IgD-negative memory B cell (primary cell): ENCODE measurements at regions not wholly inside any gene's neighbourhood (a gene's known extent, or its start where the extent isn't known, plus 50 kb on each side); places are given as distances from the start of the nearest gene placed in this dataset.

Experiments
- H3K27ac Mint-ChIP-seq, 3 donors: one replicate each; pipeline ENCODE4 v1.8.0; 2020 to 2022; ENCODE audit warnings: mild to moderate bottlenecking in 3 of 3, mixed read lengths in 3 of 3, moderate library complexity in 1 of 3
- H3K27me3 Mint-ChIP-seq: one replicate; pipeline ENCODE4 v1.8.0; 2021; ENCODE audit warnings: mixed read lengths
- H3K36me3 Mint-ChIP-seq: one replicate; pipeline ENCODE4 v1.8.0; 2020; ENCODE audit warnings: mild to moderate bottlenecking, mixed read lengths
- H3K4me1 Mint-ChIP-seq, 3 donors: one replicate each; pipeline ENCODE4 v1.8.0; 2020 to 2022; ENCODE audit warnings: mixed read lengths in 3 of 3, mild to moderate bottlenecking in 1 of 3
- H3K4me3 Mint-ChIP-seq, 4 donors: one replicate each; pipeline ENCODE4 v1.8.0; 2020 to 2022; ENCODE audit warnings: mild to moderate bottlenecking in 4 of 4, mixed read lengths in 4 of 4, moderate library complexity in 3 of 4
- H3K9me3 Mint-ChIP-seq, 3 donors: one replicate each; pipeline ENCODE4 v1.8.0; 2020 to 2021; ENCODE audit warnings: mixed read lengths in 3 of 3, mild to moderate bottlenecking in 1 of 3

DNA sequence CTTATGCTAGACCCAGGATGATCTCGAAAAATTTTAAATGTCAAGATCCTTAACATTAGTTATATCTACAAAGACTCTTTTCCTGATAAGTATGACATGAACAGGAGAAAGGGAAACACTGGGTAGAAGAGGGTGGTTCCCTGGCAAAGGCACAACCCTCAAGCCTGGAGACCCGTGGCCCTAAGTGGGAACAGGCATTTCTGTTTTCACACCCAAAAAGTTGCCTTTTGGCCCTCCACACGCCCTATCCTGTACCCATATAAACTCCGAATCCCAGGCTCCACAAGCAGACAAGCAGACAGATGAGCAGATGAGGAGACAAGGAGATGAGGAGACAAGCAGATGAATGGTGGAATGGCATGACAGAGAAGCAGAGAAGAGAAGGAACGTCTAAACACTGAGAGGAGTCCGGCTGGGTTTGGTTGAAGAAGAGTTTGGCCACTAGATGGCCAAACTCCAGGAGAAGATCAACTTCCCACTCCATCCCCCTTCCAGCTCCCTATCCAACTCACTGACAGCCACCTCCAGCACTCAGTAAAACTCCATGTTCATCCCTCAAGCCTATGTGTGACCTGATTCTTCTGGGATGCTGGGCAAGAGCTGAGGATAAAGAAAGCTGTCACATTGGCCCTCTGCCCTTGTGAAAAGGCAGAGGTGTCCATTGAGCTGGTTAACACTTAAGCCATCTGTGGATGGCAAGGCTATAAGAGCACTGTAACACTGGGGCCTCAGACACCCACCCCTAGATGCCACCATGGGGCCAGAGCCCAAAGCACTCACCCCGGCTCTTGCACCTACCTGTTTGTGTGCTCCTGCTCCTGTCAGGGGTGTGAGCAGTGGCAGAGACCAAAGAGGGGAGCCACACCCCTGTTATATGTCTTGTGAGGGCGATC lies 139.6 kb upstream of the FAM20A start:
- Mint-ChIP-seq H3K4me3 (no peak overlapping the region), H3K27me3 (peaks cover 14% of the 10 kb centered on the region), H3K9me3 (peaks cover 2 to 11% (median 2%) of the 10 kb centered on the region in 3 donors)

DNA sequence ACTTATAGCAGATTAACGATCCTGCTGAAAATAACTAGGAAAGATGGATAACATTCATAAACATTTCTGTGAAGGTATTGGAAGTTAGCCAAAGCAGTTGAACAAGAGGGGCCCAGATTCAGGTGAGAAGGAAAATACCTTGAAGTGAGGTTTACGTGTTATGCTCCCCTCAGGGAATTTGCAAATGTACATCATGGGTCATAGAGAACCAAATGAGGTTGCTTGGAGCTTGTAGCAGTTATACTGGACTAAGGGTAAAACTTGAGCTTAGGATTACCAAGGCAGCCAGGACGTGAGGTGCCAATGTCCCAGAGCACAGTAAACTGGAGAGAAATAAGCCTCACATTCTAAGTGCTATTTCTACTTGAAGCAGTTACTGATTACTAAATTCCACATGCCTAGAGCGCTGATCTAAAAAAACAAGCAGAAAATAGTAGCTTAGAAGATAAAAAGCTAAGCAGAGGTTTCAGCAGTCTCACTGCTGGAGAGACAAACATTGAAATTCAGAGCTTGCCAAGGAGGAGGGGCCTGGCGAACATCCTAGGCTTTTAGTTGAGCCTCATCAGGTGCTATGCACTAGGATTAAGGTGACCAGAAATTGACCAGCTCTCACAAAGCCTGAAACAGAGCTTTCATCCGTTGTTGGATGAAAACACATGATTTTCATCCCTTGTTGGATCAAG lies 136.7 kb upstream of the FAM20A start:
- H3K4me1 Mint-ChIP-seq, result no peaks in the 10 kb centered on the region
- peaks cover 0 to 6% (median 4%) of the 10 kb centered on the region in 3 donors for H3K9me3 Mint-ChIP-seq
- no peaks in the 10 kb centered on the region for H3K36me3 Mint-ChIP-seq
- no peak overlapping the region for H3K27ac Mint-ChIP-seq
- H3K27me3 Mint-ChIP-seq, result peaks cover 9% of the 10 kb centered on the region
- H3K4me3 Mint-ChIP-seq, result no peak overlapping the region

More for the DNA sequence above, 139.6 kb upstream of the FAM20A start:
- H3K27ac Mint-ChIP-seq, result no peak overlapping the region
- no peaks in the 10 kb centered on the region for H3K36me3 Mint-ChIP-seq
- H3K4me1 Mint-ChIP-seq, result no peaks in the 10 kb centered on the region

DNA sequence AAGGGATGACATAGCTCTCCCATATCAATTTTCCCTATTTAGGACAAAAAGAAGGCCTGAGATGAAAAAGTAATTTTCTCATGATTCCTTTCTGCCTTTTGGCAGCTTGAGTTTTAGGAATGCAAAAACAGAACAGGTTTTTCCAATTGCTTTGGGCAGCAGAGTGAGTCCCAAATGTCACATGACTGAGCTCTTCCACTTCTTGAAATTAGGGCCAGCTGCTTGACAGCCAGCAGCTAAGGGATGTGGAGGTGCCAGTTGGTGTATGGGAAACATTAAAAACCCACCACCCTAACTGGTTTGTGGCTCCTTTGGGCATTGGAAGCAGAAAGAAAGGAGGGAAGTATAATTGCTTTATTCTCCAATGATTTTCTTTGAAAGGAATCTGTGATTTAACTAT lies 133.8 kb upstream of the FAM20A start:
- Mint-ChIP-seq H3K9me3 (peaks cover 0 to 7% (median 3%) of the 10 kb centered on the region in 3 donors), H3K4me1 (no peaks in the 10 kb centered on the region), H3K27ac (no peak overlapping the region), H3K27me3 (peaks cover 7% of the 10 kb centered on the region), H3K36me3 (no peaks in the 10 kb centered on the region), H3K4me3 (no peak overlapping the region)

DNA sequence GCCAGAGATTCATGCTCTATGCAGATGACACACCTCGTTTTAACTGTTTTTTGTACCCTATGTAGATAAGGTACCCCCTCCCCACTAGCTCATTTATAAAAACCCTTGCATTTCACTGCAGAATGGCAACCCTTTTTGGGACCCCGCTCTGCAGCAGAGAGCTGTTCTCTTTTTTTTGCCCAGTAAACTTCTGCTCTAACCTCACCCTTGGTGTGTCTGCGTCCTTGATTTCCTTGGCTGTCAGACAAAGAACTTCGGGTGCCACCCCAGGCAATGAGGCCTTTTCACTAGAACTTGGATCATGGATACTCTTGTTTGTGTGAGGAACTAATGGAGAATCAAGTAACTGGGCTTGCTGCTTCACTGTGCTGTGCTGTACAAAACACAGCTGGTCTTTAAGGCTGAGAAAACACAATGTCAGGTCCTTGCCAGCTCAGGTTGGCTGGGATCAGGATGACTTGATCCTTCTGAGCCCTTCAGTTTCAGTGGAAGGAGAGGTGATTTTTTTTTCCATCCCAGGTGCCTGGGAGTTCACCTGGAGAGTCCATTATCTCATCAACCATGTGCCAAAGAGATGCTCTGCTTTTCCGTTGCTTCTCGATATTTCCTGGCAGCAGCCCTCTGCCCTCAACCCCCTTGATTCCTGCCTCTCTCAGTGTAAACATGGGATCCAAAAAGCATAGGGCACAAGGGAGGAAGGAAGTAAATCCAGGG lies 133.2 kb upstream of the FAM20A start:
- Mint-ChIP-seq H3K36me3 (no peaks in the 10 kb centered on the region), H3K4me1 (no peaks in the 10 kb centered on the region), H3K4me3 (no peak overlapping the region), H3K27ac (no peak overlapping the region), H3K9me3 (peaks cover under 1 to 7% (median 3%) of the 10 kb centered on the region in 3 donors), H3K27me3 (peaks cover 7% of the 10 kb centered on the region)

DNA sequence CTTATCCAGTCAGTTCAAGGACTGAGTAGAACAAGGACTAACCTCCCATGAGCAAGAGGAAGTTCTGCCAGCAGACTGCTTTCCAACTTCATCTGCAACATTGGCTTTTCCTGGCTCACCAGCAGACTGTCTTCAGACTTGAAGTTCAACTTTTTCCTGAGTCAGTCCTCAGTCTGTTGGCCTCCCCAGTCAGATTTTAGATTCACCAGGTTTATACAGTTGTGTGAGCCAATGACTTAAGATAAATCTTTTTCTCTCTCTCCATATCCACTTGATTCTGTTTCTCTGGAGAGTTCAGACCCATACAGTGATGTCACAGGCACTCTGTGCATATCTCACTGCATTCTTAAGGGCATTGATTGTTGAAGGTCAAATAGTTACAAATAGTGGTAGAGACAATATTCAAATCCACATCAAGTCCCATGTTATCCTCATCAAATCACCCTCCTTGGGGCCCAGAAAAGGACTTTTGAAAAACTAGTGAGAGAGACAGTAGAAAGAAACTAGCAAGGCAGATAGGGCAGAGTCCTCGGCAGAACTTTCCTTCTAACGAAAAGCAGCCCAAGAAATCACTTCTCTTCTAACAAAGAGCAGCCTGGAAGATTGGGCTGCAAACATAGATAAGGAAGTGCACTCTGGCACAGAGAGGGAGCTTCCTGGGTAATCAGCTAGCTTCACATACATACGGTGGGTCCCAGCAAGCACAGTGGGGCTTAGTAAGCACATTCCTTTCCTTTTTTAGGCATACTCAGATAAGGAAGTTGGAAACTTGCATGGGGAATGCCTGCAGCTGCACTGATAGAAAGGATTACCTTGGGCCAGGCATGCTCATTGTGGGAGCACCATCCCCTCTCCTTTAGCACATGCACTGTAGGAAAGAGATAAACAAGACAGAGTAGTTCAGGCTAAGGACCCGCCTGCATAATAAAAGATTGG lies 132.3 kb upstream of the FAM20A start:
- Mint-ChIP-seq H3K9me3 (peaks cover 3 to 14% (median 9%) of the 10 kb centered on the region in 3 donors), H3K27ac (no peak overlapping the region), H3K36me3 (no peaks in the 10 kb centered on the region), H3K4me1 (no peaks in the 10 kb centered on the region), H3K4me3 (no peak overlapping the region), H3K27me3 (peaks cover 10% of the 10 kb centered on the region)

DNA sequence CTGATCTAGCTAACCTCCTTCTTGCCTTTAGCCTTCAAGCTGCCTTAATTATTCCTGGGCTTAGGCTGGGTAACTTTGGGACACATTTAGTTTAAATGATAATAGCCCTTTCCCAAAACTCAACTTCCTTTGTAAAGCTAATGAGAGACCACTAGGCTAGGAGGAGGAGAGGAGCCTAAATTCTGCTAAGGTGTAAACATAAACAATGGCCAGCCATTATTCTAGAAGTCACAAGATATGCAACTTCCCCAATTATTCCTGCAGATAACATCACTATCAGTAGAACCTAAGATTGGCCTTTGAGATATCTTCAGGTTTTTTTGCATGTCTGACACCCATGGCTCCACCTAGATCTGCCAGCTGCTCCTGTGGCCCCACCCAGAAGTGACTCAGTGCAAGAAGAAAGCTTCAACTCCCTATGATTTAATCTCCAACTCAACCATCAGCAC lies 131.2 kb upstream of the FAM20A start:
- Mint-ChIP-seq H3K27ac (no peak overlapping the region), H3K36me3 (no peaks in the 10 kb centered on the region), H3K4me1 (no peaks in the 10 kb centered on the region), H3K4me3 (no peak overlapping the region), H3K27me3 (peaks cover 8% of the 10 kb centered on the region), H3K9me3 (peaks cover 3 to 14% (median 9%) of the 10 kb centered on the region in 3 donors)

DNA sequence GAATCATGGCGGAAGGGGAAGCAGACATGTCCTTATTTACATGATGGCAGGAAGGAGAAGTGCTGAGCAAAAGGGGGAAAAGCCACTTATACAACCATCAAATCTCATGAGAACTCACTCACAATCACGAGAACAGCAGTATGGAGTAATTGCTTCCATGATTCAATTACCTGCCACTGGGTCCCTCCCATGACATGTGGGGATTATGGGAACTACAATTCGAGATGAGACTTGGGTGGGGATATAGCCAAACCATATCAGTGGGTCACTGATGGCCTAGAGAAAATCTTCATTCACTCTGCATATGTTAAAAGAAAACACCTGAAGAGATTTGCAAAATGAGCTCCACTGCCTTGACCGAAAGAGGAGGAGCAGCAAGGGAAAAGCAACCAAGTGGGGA lies 130.3 kb upstream of the FAM20A start:
- Mint-ChIP-seq H3K36me3 (no peaks in the 10 kb centered on the region), H3K4me1 (no peaks in the 10 kb centered on the region), H3K27ac (no peak overlapping the region), H3K27me3 (peaks cover 6% of the 10 kb centered on the region), H3K4me3 (no peak overlapping the region), H3K9me3 (peaks cover 3 to 15% (median 9%) of the 10 kb centered on the region in 3 donors)

DNA sequence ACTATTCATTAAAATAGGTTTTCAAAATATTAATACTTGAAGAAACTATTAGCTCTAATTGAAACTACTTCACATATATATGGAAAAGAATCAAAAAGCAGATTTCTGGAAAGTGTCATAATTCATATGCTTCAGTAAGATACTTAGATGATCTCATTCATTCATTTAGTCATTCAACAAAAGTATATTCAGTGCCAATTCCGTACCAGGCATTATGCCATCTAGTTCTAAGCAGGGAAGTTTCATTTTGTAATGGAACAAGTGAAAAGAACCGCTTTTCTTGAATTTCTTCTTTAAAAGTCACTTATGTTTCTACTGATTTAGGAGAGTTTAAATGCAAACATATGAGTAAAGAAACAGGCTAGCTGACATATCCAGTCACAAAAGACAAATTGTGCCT lies 118.3 kb upstream of the FAM20A start:
- H3K27me3 Mint-ChIP-seq, result peaks cover 4% of the 10 kb centered on the region
- H3K9me3 Mint-ChIP-seq, result no peaks in the 10 kb centered on the region
- no peak overlapping the region for H3K27ac Mint-ChIP-seq
- H3K4me3 Mint-ChIP-seq, result no peak overlapping the region
- H3K36me3 Mint-ChIP-seq, result peaks cover 3% of the 10 kb centered on the region
- no peaks in the 10 kb centered on the region for H3K4me1 Mint-ChIP-seq

DNA sequence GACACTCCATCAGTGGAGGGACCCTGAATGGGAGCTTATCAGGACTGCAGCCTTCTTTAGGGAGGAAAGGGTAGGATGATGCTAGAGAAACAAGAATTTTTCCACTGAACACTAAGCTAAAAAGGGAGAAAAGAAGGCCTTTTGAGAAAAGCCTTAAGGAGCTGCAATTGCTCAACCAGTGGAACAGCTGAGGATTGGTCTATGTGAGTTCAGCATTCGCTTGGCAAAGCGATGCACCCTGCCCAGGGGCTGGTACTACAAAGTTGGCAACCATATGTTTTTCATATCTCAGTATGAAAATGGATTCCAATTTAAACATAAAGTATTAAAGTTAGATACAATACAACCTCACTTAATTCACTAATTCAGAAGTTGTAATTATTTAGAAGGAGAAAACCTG lies 117.8 kb upstream of the FAM20A start:
- Mint-ChIP-seq H3K27me3 (peaks cover 4% of the 10 kb centered on the region), H3K36me3 (peaks cover 2% of the 10 kb centered on the region), H3K4me3 (no peak overlapping the region)

DNA sequence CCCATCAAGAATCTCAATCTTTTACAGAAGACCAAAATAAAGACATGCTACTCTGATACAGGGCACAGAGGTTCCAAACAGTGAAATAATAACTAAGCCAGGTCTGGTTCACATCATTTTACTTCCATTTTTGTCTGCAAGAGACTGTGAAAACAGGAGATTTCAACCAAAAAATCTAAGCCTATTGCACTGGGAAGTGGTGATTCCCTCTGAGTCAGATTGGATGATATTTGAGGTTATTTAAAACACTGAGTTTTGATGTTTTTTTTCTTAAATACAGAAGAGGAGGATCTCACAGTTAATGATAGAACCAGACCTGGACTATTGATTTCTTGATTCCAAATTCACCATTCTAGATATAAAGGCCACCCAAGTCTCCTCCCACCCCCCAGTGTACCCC lies 117.3 kb upstream of the FAM20A start:
- Mint-ChIP-seq H3K4me3 (no peak overlapping the region), H3K27ac (no peak overlapping the region), H3K27me3 (peaks cover 4% of the 10 kb centered on the region), H3K36me3 (peaks cover 2% of the 10 kb centered on the region), H3K9me3 (no peaks in the 10 kb centered on the region), H3K4me1 (no peaks in the 10 kb centered on the region)

More for the DNA sequence above, 117.8 kb upstream of the FAM20A start:
- Mint-ChIP-seq H3K4me1 (no peaks in the 10 kb centered on the region), H3K9me3 (no peaks in the 10 kb centered on the region), H3K27ac (no peak overlapping the region)

DNA sequence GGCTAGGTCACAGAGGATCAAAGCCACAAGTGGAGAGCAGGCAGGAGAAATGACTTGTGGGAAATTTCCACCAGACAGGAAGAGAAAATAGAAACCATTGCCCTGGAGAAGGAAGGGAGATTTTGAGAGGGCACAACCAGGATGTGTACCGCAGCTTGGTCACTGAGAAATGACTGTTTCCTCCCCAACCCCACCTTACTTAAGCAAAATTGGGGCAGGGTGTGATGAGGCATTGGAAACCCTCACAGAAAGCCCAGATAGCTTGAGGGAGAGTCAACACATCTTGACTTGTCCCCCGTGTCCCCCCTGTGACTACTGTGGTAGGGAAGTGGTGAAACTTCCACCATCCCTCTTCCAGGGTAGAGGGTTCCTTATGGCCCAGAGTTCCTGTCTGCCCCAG lies 113.5 kb upstream of the FAM20A start:
- Mint-ChIP-seq H3K27ac (no peak overlapping the region), H3K4me1 (no peaks in the 10 kb centered on the region), H3K9me3 (no peaks in the 10 kb centered on the region), H3K36me3 (peaks cover 2% of the 10 kb centered on the region), H3K27me3 (peaks cover 3% of the 10 kb centered on the region), H3K4me3 (peak overlapping the region in 1 of 4 donors; percentile 20)

DNA sequence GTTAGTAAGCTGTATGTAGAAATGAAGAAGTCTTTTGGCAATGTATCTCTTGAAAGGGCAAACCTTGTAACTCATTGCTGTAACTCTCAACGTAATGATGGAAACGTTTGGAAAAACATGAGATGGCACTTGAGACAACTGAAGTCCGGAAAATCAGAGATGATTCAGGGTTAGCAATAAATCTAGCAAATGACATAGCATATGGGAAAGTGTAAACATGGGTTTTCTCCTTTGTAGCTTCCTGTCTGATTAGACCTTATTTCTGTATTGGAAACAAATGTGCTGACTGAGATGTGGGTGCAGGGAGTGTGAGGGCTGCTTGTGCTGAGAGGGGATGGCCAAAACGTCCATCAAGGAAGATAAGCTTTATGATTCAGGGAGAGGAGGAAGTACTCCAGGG lies 110.7 kb upstream of the FAM20A start:
- Mint-ChIP-seq H3K36me3 (peaks cover 2% of the 10 kb centered on the region), H3K27ac (no peak overlapping the region), H3K4me3 (no peak overlapping the region), H3K27me3 (peaks cover 5% of the 10 kb centered on the region), H3K9me3 (no peaks in the 10 kb centered on the region), H3K4me1 (no peaks in the 10 kb centered on the region)

DNA sequence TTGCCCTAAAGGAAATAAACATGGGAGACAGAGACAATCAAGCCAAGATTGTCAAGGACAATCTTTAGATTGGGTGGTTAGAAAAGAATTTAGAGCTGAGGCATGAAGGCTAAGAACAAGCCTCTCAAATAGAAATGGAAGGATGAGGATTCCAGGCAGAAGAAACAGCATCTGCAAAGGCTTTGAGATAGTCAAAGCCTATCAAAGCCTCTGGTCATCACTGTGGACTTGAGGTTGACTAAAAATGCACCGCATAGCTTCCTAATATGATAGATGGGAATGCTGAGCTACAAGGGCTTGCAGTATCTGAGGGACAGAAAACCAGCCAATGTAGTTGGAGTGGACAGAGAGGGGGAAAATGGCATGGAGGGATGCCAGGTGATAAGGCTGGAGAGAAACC lies 109.8 kb upstream of the FAM20A start:
- Mint-ChIP-seq H3K27me3 (peaks cover 3% of the 10 kb centered on the region), H3K9me3 (no peaks in the 10 kb centered on the region), H3K36me3 (peaks cover 2% of the 10 kb centered on the region), H3K4me1 (no peaks in the 10 kb centered on the region), H3K4me3 (no peak overlapping the region), H3K27ac (no peak overlapping the region)

DNA sequence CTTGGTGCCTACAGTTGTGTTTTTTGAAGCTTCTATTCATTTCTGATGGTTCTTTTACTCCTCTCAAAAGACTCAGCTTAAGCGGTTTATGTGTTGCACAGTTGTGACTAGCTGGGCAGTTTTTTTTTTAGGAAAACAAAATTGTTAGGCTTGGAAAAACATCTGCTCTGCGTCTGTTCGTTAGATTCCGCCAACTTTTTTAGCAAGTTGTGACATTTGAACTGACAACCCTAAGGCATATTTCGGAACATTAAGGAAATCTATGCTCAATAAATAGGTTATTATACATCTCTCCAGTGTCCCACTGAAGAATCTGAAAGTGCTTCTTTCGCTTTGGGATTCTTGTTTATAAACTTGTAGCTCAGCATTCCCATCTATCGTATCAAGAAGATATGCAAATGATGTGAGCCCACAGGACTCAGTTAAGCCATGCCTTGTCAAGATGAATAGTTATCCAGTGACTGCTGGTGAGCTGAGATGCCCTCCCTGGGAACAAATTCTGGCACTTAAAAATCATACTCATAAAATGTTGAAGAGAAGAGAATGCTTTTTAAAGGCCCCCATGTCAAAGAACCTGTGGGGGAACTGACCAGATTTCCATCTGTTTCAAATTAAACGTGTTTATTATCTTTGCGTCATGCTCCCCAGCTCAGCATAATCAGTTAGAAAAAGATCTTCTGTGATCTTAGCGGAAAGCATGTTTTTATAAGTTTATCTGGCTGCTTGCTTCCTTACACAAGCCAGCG lies 109.0 kb upstream of the FAM20A start:
- Mint-ChIP-seq H3K27me3 (peaks cover 3% of the 10 kb centered on the region), H3K9me3 (peaks cover 0 to under 1% (median 0%) of the 10 kb centered on the region in 3 donors), H3K27ac (no peak overlapping the region), H3K4me3 (no peak overlapping the region), H3K36me3 (peaks cover 2% of the 10 kb centered on the region), H3K4me1 (no peaks in the 10 kb centered on the region)
